ENCODE measurements at regions not wholly inside any gene's neighbourhood (a gene's known extent, or its start where the extent isn't known, plus 50 kb on each side); places are given as distances from the start of the nearest gene placed in this dataset.
"Not testable (repeated sequence)": the region's sequence is repeated elsewhere in the genome, so short reads cannot be mapped to it uniquely, and the experiment has no call there.

DNA sequence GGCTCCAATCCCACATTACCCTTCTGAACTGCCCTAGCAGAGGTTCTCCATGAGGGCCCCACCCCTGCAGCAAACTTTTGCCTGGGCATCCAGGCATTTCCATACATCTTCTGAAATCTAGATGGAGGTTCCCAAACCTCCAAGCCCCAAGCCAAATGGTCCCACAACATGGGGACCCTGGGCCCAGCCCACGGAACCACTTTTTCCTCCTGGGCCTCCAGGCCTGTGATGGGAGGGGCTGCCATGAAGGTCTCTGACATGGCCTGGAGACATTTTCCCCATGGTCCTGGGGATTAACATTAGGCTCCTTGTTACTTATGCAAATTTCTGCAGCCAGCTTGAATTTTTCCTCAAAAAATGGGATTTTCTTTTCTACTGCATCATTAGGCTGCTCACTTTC lies 156.7 kb upstream of the HDDC2 start:
- TF ChIP-seq HLTF (IDR thresholded peaks at IDR 0.05); MAFK (IDR thresholded peaks at IDR 0.05; ENCODE audit: low read length); NFE2L1 (tag; IDR thresholded peaks at IDR 0.05; ENCODE audit: borderline replicate concordance, low read depth); ZNF174 (CRISPR knock-in tag; IDR thresholded peaks at IDR 0.05); CREB3 (tag; conservative IDR thresholded peaks at IDR 0.05; ENCODE audit: low read depth); FOSL1 (tag; conservative IDR thresholded peaks at IDR 0.05); JUND (IDR thresholded peaks at IDR 0.05; ENCODE audit: borderline replicate concordance, low read depth, low read length); JUND (tag; IDR thresholded peaks at IDR 0.05; ENCODE audit: borderline replicate concordance, low read depth, low read length); ATF2 (CRISPR knock-in tag; IDR thresholded peaks at IDR 0.05); ZC3H11A (IDR thresholded peaks at IDR 0.05; ENCODE audit: low read depth, low read length); TAL1 (IDR thresholded peaks at IDR 0.05); YY1 (IDR thresholded peaks at IDR 0.05; ENCODE audit: borderline replicate concordance in 1 of 3, control insufficient read depth in 1 of 3, extremely low read depth in 1 of 3, insufficient read depth in 3 of 3, insufficient read length in 1 of 3, insufficient replicate concordance in 2 of 3, low read depth in 1 of 3, low read length in 2 of 3): not testable (repeated sequence)
- TF ChIP-seq, protein P1, sequence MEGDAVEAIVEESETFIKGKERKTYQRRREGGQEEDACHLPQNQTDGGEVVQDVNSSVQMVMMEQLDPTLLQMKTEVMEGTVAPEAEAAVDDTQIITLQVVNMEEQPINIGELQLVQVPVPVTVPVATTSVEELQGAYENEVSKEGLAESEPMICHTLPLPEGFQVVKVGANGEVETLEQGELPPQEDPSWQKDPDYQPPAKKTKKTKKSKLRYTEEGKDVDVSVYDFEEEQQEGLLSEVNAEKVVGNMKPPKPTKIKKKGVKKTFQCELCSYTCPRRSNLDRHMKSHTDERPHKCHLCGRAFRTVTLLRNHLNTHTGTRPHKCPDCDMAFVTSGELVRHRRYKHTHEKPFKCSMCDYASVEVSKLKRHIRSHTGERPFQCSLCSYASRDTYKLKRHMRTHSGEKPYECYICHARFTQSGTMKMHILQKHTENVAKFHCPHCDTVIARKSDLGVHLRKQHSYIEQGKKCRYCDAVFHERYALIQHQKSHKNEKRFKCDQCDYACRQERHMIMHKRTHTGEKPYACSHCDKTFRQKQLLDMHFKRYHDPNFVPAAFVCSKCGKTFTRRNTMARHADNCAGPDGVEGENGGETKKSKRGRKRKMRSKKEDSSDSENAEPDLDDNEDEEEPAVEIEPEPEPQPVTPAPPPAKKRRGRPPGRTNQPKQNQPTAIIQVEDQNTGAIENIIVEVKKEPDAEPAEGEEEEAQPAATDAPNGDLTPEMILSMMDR (IDR thresholded peaks at IDR 0.05 in 2 of 3, conservative IDR thresholded peaks at IDR 0.05 in 1 of 3; ENCODE audit: insufficient read depth in 2 of 3, low read depth in 1 of 3, low read length in 3 of 3), result not testable (repeated sequence)
- TF ChIP-seq, protein P2, sequence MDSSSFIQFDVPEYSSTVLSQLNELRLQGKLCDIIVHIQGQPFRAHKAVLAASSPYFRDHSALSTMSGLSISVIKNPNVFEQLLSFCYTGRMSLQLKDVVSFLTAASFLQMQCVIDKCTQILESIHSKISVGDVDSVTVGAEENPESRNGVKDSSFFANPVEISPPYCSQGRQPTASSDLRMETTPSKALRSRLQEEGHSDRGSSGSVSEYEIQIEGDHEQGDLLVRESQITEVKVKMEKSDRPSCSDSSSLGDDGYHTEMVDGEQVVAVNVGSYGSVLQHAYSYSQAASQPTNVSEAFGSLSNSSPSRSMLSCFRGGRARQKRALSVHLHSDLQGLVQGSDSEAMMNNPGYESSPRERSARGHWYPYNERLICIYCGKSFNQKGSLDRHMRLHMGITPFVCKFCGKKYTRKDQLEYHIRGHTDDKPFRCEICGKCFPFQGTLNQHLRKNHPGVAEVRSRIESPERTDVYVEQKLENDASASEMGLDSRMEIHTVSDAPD (CRISPR knock-in tag; IDR thresholded peaks at IDR 0.05), result not testable (repeated sequence)
- TF ChIP-seq, protein P3, sequence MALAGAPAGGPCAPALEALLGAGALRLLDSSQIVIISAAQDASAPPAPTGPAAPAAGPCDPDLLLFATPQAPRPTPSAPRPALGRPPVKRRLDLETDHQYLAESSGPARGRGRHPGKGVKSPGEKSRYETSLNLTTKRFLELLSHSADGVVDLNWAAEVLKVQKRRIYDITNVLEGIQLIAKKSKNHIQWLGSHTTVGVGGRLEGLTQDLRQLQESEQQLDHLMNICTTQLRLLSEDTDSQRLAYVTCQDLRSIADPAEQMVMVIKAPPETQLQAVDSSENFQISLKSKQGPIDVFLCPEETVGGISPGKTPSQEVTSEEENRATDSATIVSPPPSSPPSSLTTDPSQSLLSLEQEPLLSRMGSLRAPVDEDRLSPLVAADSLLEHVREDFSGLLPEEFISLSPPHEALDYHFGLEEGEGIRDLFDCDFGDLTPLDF (CRISPR knock-in tag; IDR thresholded peaks at IDR 0.05), result not testable (repeated sequence)
